HG03108 (cell line): ENCODE measurements at regions not wholly inside any gene's neighbourhood (a gene's known extent, or its start where the extent isn't known, plus 50 kb on each side); places are given as distances from the start of the nearest gene placed in this dataset.

ENCODE experiments used
- ATAC-seq: cut with Tn5 transposase; IDR thresholded peaks from one replicate; pipeline ENCODE4 v1.9.1; 2021; ENCODE audit warnings: moderate library complexity; ENCODE audit not compliant: unreplicated experiment

- ATAC-seq: no peak
Measured at GRCh38 chr12:94789510-94790225, 139.3 kb upstream of the TMCC3 start.

- no peak for ATAC-seq
Measured at GRCh38 chr12:94788298-94788697, 137.9 kb upstream of the TMCC3 start.

GRCh38 chr12:94786906-94787305, 136.5 kb upstream of the TMCC3 start:
- no peak for ATAC-seq

GRCh38 chr12:94783862-94784261, 133.5 kb upstream of the TMCC3 start:
- no peak for ATAC-seq

- no peak for ATAC-seq
Measured at GRCh38 chr12:94783343-94783742, 133.0 kb upstream of the TMCC3 start.

GRCh38 chr12:94781835-94782234, 131.5 kb upstream of the TMCC3 start:
- ATAC-seq: no peak

- no peak for ATAC-seq
Measured at GRCh38 chr12:94779485-94779884, 129.1 kb upstream of the TMCC3 start.

GRCh38 chr12:94777936-94778335, 127.6 kb upstream of the TMCC3 start:
- ATAC-seq: no peak

GRCh38 chr12:94775710-94776109, 125.4 kb upstream of the TMCC3 start:
- no peak for ATAC-seq

- ATAC-seq: no peak
Measured at GRCh38 chr12:94771741-94772140, 121.4 kb upstream of the TMCC3 start.

- ATAC-seq: no peak
Measured at GRCh38 chr12:94771199-94771598, 120.8 kb upstream of the TMCC3 start.

GRCh38 chr12:94770791-94771190, 120.4 kb upstream of the TMCC3 start:
- no peak for ATAC-seq

GRCh38 chr12:94769776-94770759, 119.7 kb upstream of the TMCC3 start:
- no peak for ATAC-seq

- ATAC-seq: peak; percentile 89
Measured at GRCh38 chr12:94769047-94769420, 118.7 kb upstream of the TMCC3 start.

- peak; percentile 37 for ATAC-seq
Measured at GRCh38 chr12:94768398-94769046, 118.2 kb upstream of the TMCC3 start.

- no peak for ATAC-seq
Measured at GRCh38 chr12:94767956-94768355, 117.6 kb upstream of the TMCC3 start.

GRCh38 chr12:94766397-94766796, 116.0 kb upstream of the TMCC3 start:
- ATAC-seq: no peak

GRCh38 chr12:94763462-94763861, 113.1 kb upstream of the TMCC3 start:
- ATAC-seq: no peak

GRCh38 chr12:94762943-94763342, 112.6 kb upstream of the TMCC3 start:
- ATAC-seq: peak; percentile 19

- ATAC-seq: peak; percentile 72
Measured at GRCh38 chr12:94762259-94762942, 112.0 kb upstream of the TMCC3 start.

- ATAC-seq: no peak
Measured at GRCh38 chr12:94761559-94761958, 111.2 kb upstream of the TMCC3 start.
